C4-2B (cell line): ENCODE measurements at regions not wholly inside any gene's neighbourhood (a gene's known extent, or its start where the extent isn't known, plus 50 kb on each side); places are given as distances from the start of the nearest gene placed in this dataset.

Experiments
- H3K27ac ChIP-seq: fragments of 450-650 bp; 2 replicates; pipeline ENCODE4 v1.5.1; 2017
- CTCF ChIP-seq: fragments of 450-650 bp; conservative IDR thresholded peaks from 2 replicates; pipeline ENCODE4 v1.5.1; 2017; ENCODE audit warnings: mild to moderate bottlenecking
- ZFX ChIP-seq: fragments of 450-650 bp; IDR thresholded peaks from 2 replicates; pipeline ENCODE4 v1.6.1; 2017

- H3K27ac ChIP-seq = no peak overlapping the region
- TF ChIP-seq CTCF (no peak), ZFX (no peak)
Observed at GRCh38 chr1:195899762-195900352, 708.4 kb downstream of the KCNT2 start.

- no peak overlapping the region for H3K27ac ChIP-seq
- TF ChIP-seq CTCF (no peak), ZFX (no peak)
Observed at GRCh38 chr1:195898924-195899323, 709.3 kb downstream of the KCNT2 start.

GRCh38 chr1:195898373-195898772 lies 709.9 kb downstream of the KCNT2 start:
- H3K27ac ChIP-seq = no peak overlapping the region
- no peak for TF ChIP-seq CTCF
- no peak for TF ChIP-seq ZFX

- no peak for TF ChIP-seq ZFX
- peak; percentile 42 for TF ChIP-seq CTCF
- H3K27ac ChIP-seq = no peak overlapping the region
Observed at GRCh38 chr1:195897076-195897475, 711.2 kb downstream of the KCNT2 start.

- no peak overlapping the region for H3K27ac ChIP-seq
- no peak for TF ChIP-seq CTCF
- TF ChIP-seq ZFX = no peak
Observed at GRCh38 chr1:195894411-195894810, 713.8 kb downstream of the KCNT2 start.

GRCh38 chr1:195886000-195886399 lies 722.2 kb downstream of the KCNT2 start:
- no peak overlapping the region for H3K27ac ChIP-seq
- no peak for TF ChIP-seq ZFX
- TF ChIP-seq CTCF = peak; percentile 50

GRCh38 chr1:195878478-195878877 lies 729.8 kb downstream of the KCNT2 start:
- TF ChIP-seq CTCF (no peak), ZFX (no peak)
- no peak overlapping the region for H3K27ac ChIP-seq
